Vagina (tissue), 2 donors: ENCODE measurements at regions not wholly inside any gene's neighbourhood (a gene's known extent, or its start where the extent isn't known, plus 50 kb on each side); places are given as distances from the start of the nearest gene placed in this dataset.

Source experiments
- POLR2A ChIP-seq, 2 donors: fragments of 450-650 bp; IDR thresholded peaks; one replicate each; pipeline ENCODE4 v1.6.1; 2017; ENCODE audit warnings: antibody characterized with exemption in 2 of 2, mild to moderate bottlenecking in 2 of 2, moderate library complexity in 2 of 2
- POLR2AphosphoS5 ChIP-seq, 2 donors: sonication (generic); formaldehyde crosslinking; IDR thresholded peaks; one replicate each; pipeline ENCODE4 v1.9.0; 2017; ENCODE audit warnings: antibody characterized with exemption in 2 of 2, mild to moderate bottlenecking in 2 of 2, low read depth in 1 of 2; ENCODE audit not compliant: insufficient read depth in 1 of 2
- TF ChIP-seq, protein P1 (sequence below), 3 experiments: fragments of 450-650 bp in 2 of 3; fragments of 200-600 bp in 1 of 3; sonication (generic) in 1 of 3; IDR thresholded peaks; one replicate each; pipeline ENCODE4 v1.5.1; 2017 to 2019; ENCODE audit warnings: antibody characterized with exemption in 3 of 3, mild to moderate bottlenecking in 2 of 3, moderate library complexity in 2 of 3

DNA sequence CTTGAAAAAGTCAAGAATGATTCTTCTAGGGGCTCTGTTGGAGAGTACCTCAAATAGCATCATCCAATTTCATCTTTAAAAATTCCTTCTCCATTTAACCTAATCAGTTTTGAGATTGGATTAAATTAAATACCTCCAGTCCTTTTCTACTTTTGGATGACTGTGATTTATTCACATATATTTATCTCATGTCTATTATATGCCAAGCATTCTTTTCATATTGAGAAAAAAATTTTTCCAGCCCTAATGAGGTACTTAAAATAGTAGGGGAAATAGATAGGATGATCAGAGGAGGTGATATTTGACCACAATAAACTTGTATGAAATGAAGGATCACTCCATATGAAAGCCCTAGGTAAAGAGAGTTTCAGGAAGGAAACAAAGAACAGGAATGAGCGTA lies 250.1 kb downstream of the MAT2B start:
- TF ChIP-seq, protein P1, sequence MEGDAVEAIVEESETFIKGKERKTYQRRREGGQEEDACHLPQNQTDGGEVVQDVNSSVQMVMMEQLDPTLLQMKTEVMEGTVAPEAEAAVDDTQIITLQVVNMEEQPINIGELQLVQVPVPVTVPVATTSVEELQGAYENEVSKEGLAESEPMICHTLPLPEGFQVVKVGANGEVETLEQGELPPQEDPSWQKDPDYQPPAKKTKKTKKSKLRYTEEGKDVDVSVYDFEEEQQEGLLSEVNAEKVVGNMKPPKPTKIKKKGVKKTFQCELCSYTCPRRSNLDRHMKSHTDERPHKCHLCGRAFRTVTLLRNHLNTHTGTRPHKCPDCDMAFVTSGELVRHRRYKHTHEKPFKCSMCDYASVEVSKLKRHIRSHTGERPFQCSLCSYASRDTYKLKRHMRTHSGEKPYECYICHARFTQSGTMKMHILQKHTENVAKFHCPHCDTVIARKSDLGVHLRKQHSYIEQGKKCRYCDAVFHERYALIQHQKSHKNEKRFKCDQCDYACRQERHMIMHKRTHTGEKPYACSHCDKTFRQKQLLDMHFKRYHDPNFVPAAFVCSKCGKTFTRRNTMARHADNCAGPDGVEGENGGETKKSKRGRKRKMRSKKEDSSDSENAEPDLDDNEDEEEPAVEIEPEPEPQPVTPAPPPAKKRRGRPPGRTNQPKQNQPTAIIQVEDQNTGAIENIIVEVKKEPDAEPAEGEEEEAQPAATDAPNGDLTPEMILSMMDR (IDR thresholded peaks at IDR 0.05) = no peak
- TF ChIP-seq POLR2A (IDR thresholded peaks at IDR 0.05) (no peak), POLR2AphosphoS5 (IDR thresholded peaks at IDR 0.05; ENCODE audit: insufficient read depth in 1 of 2, low read depth in 1 of 2) (no peak)
